ENCODE measurements at regions not wholly inside any gene's neighbourhood (a gene's known extent, or its start where the extent isn't known, plus 50 kb on each side); places are given as distances from the start of the nearest gene placed in this dataset.

GRCh38 chr4:29521281-29521680 lies 1198.9 kb upstream of the PCDH7 start:
- Histone ChIP-seq H3K27ac (no peak overlapping the region), H3K4me3 (no peak overlapping the region)

GRCh38 chr4:29536745-29537144 lies 1183.4 kb upstream of the PCDH7 start:
- Histone ChIP-seq H3K27ac (no peak overlapping the region), H3K4me3 (no peak overlapping the region)

DNA sequence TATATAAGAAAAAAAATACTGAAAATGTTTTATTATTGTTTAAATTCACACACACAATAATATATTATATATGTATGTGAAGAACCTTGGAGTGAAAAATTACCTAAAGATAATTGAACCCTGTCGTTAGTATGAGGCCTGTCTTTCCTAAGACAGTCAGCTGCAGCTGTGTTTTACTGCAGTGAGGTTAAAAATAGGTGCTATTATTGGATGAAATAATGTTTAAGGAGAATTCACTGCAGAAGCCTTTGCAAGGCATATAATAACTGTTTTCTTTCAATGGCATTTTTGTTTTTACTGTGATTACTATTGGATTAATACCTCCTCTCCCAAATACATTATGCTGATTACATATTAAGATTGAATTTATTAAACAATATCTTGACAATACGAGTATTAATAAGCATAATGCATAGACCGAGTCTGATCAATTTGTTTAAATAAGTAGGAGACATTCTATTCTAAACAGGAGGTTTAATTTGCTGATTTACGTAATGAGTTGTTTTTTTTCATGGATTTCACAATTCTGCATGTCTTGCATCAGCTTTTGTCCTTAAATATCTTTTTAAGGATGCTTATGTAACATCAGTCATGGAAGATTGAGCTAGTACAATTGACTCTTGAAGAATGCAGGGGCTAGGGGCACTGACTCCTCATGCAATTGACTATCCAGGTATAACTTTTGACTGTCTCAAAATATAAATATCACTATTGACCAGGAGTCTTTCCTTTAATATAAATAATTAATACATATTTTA lies 1181.1 kb upstream of the PCDH7 start:
- Histone ChIP-seq H3K4me3 (no peak overlapping the region), H3K27ac (no peak overlapping the region)

GRCh38 chr4:29540439-29541102 lies 1179.6 kb upstream of the PCDH7 start:
- Histone ChIP-seq H3K4me3 (no peak overlapping the region), H3K27ac (no peak overlapping the region)

GRCh38 chr4:29541757-29542156 lies 1178.4 kb upstream of the PCDH7 start:
- Histone ChIP-seq H3K27ac (no peak overlapping the region), H3K4me3 (no peak overlapping the region)

GRCh38 chr4:29549342-29549741 lies 1170.8 kb upstream of the PCDH7 start:
- Histone ChIP-seq H3K4me3 (no peak overlapping the region), H3K27ac (no peak overlapping the region)

GRCh38 chr4:29551821-29552220 lies 1168.3 kb upstream of the PCDH7 start:
- Histone ChIP-seq H3K4me3 (no peak overlapping the region), H3K27ac (no peak overlapping the region)

DNA sequence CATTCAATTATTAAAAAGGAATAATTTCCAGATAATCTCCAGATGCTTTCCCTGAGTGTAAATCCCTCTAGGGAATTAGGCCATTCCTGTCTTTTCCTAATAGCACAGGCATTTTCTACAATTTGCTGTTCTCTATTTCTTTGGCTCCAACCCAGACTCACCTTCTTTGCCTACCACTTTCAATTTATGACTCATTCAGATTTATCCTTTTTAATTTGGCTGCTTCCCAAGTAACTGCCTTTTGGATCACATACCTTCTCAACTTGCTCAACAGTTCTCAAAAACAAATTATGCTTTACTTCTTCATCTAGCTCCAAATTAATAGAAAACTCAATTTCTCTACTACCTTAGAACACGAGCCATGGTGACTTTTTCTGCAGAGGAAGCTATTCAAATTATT lies 1166.3 kb upstream of the PCDH7 start:
- no peak overlapping the region for H3K27ac ChIP-seq
- no peak overlapping the region for H3K4me3 ChIP-seq

DNA sequence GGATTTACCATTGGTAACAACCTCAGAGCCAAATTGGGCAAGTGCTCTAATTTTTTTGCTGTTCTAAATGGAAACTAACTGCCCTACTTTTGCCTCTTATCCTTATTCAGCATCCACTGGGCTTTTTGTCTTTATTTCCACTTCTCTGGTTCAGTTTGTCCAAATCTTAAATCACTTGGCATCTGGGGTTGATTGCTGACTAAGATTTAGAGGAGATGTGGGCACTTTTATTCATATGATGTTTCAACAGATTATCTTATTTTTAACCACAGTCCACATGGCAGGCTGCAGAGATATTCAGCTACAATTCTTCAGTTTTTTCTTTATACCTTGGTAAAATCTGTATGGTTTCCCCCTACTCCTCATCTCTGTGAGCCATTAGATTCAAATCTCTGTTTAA lies 1161.4 kb upstream of the PCDH7 start:
- no peak overlapping the region for H3K4me3 ChIP-seq
- H3K27ac ChIP-seq, result no peak overlapping the region

GRCh38 chr4:29559286-29559685 lies 1160.9 kb upstream of the PCDH7 start:
- Histone ChIP-seq H3K27ac (no peak overlapping the region), H3K4me3 (no peak overlapping the region)

- Histone ChIP-seq H3K27ac (no peak overlapping the region), H3K4me3 (no peak overlapping the region)
Observed at GRCh38 chr4:29560452-29560851, 1159.7 kb upstream of the PCDH7 start.

DNA sequence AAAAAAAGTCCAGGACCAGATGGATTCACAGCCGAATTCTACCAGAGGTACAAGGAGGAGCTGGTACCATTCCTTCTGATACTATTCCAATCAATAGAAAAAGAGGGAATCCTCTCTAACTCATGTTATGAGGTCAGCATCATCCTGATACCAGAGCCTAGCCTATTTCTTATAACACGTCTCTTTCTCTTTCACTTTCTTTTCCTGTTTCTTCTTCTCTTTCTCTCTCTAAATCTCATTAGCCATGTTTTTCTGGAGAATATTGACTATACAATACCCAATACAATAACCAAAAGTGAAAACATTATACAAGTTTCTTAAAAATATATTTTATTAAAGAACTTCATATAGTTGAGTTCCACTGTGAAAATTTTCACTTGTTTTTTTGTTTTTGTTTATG lies 1154.9 kb upstream of the PCDH7 start:
- Histone ChIP-seq H3K4me3 (no peak overlapping the region), H3K27ac (no peak overlapping the region)

DNA sequence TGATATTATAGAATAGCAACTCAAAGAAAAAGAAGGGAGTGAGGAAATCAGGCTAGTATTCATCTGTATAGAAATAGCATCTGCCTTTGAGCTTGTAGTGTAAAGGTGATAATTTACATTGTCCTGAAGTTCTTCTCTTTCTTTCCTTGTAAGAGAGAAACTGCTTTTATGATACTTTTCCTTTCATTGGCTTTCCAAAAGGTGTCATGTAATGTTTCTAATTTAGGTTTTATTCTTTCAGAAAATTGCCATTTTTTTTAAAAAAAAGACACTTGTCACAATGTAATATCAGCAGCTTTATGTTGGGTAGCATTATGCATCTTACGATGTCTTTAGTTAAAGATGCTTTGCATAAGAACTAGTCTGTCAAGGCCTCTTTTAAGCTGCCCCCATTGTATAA lies 1153.8 kb upstream of the PCDH7 start:
- no peak overlapping the region for H3K27ac ChIP-seq

GRCh38 chr4:29571322-29571721 lies 1148.8 kb upstream of the PCDH7 start:
- no peak overlapping the region for H3K27ac ChIP-seq
- no peak overlapping the region for H3K4me3 ChIP-seq

More for the DNA sequence above, 1153.8 kb upstream of the PCDH7 start:
- no peak overlapping the region for H3K4me3 ChIP-seq

- Histone ChIP-seq H3K4me3 (no peak overlapping the region), H3K27ac (no peak overlapping the region)
Observed at GRCh38 chr4:29578329-29578728, 1141.8 kb upstream of the PCDH7 start.

- no peak overlapping the region for H3K4me3 ChIP-seq
- H3K27ac ChIP-seq, result no peak overlapping the region
Observed at GRCh38 chr4:29581457-29581856, 1138.7 kb upstream of the PCDH7 start.

GRCh38 chr4:29588617-29589016 lies 1131.6 kb upstream of the PCDH7 start:
- Histone ChIP-seq H3K27ac (no peak overlapping the region), H3K4me3 (no peak overlapping the region)

DNA sequence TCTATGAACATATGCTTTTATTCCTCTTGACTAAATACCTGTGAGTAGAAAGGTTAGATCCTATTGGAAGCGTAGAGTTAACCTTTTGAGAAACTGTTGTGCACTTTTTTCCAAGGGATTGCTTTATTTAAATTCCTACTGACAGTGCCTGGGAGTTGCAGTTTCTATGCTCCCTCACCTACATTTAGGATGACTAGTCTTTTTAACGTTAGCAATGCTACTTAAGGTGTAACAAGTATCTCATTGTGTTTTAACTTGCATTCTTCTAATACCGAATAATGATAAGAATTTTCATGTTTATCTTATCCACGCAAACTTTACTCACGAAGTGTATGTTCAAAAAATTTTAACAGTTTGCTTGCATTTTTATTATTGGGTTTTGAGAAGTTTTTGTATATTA lies 1123.9 kb upstream of the PCDH7 start:
- H3K4me3 ChIP-seq, result no peak overlapping the region
- H3K27ac ChIP-seq, result no peak overlapping the region

GRCh38 chr4:29619168-29619567 lies 1101.0 kb upstream of the PCDH7 start:
- no peak overlapping the region for H3K4me3 ChIP-seq
- no peak overlapping the region for H3K27ac ChIP-seq

GRCh38 chr4:29632199-29632598 lies 1088.0 kb upstream of the PCDH7 start:
- Histone ChIP-seq H3K4me3 (no peak overlapping the region), H3K27ac (no peak overlapping the region)

- Histone ChIP-seq H3K4me3 (no peak overlapping the region), H3K27ac (no peak overlapping the region)
Observed at GRCh38 chr4:29636961-29637360, 1083.2 kb upstream of the PCDH7 start.

GRCh38 chr4:29653221-29653620 lies 1066.9 kb upstream of the PCDH7 start:
- Histone ChIP-seq H3K27ac (no peak overlapping the region), H3K4me3 (no peak overlapping the region)

All from skin epidermis (tissue), 12 donors.